ENCODE measurements at regions not wholly inside any gene's neighbourhood (a gene's known extent, or its start where the extent isn't known, plus 50 kb on each side); places are given as distances from the start of the nearest gene placed in this dataset.

DNA sequence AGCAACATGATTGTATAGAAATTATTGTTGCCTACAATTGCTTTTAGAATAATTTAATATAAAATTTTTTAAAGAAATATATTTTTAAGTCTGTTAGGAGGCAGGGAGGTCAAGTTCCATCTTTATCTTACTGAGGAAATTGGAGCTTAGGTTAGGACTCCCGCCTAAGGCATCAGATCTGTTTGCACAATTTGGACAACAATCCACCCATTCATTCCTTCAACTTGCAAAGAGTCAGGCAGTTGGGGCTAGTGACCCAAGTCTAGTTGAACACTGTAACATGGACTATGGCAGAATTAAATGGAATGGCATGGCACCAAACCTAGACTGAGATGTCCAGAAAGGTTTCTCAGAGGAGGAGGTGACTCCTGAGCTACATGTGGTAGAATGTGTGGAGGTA lies 149.4 kb upstream of the SETMAR start:
- Histone ChIP-seq H3K79me2 (ENCODE audit: insufficient read depth) (no peaks in the 10 kb centered on the region), H3K9me3 (no peaks in the 10 kb centered on the region), H3K9ac (no peak overlapping the region), H3K9me2 (no peaks in the 10 kb centered on the region), H3K4me3 (ENCODE audit: low read depth in 2 of 2, low read length in 1 of 2) (no peak overlapping the region), H2AFZ (ENCODE audit: low read depth) (no peak overlapping the region), H3K4me2 (no peak overlapping the region), H4K20me1 (ENCODE audit: insufficient read depth) (no peaks in the 10 kb centered on the region), H3K4me1 (ENCODE audit: control insufficient read depth in 1 of 2, insufficient read depth in 2 of 2, low read depth in 1 of 2, low read length in 1 of 2) (no peaks in the 10 kb centered on the region), H3K27me3 (ENCODE audit: insufficient read depth) (no peaks in the 10 kb centered on the region), H3F3A (replicated peaks; ENCODE audit: insufficient read depth) (no peaks in the 10 kb centered on the region), H3K36me3 (replicated peaks in 1 of 2; ENCODE audit: control insufficient read depth in 1 of 2, insufficient read depth in 2 of 2, low read length in 1 of 2) (no peaks in the 10 kb centered on the region), H3K27ac (ENCODE audit: low read depth in 2 of 2, low read length in 1 of 2) (no peak overlapping the region)
- POLR2A ChIA-PET, result no interaction called here
- no peak for DNase-seq
- WGBS (ENCODE audit: low lambda C conversion rate), result 0% methylated on average over 1 of the region's 1 CpG
- CTCF ChIA-PET, result no interaction called here
- TF ChIP-seq CHD2 (IDR thresholded peaks at IDR 0.05; ENCODE audit: low read length, partially characterized antibody) (no peak), YY1 (IDR thresholded peaks at IDR 0.05; ENCODE audit: low read depth) (no peak), NRF1 (IDR thresholded peaks at IDR 0.05; ENCODE audit: low read depth, low read length) (no peak), TEAD4 (IDR thresholded peaks at IDR 0.05; ENCODE audit: borderline replicate concordance, insufficient read depth) (no peak), RAD21 (IDR thresholded peaks at IDR 0.05; ENCODE audit: low read length) (no peak), FOXJ3 (CRISPR knock-in tag; IDR thresholded peaks at IDR 0.05) (no peak), MXI1 (IDR thresholded peaks at IDR 0.05; ENCODE audit: low read depth, low read length) (no peak), MEF2A (IDR thresholded peaks at IDR 0.05; ENCODE audit: borderline replicate concordance, low read depth) (no peak), EP300 (IDR thresholded peaks at IDR 0.05; ENCODE audit: borderline replicate concordance in 1 of 2, low read depth in 1 of 2, low read length in 1 of 2) (no peak), SIN3A (IDR thresholded peaks at IDR 0.05; ENCODE audit: borderline replicate concordance, low read depth, low read length) (no peak), RFX5 (IDR thresholded peaks at IDR 0.05; ENCODE audit: low read length) (no peak)
- TF ChIP-seq, protein P1, sequence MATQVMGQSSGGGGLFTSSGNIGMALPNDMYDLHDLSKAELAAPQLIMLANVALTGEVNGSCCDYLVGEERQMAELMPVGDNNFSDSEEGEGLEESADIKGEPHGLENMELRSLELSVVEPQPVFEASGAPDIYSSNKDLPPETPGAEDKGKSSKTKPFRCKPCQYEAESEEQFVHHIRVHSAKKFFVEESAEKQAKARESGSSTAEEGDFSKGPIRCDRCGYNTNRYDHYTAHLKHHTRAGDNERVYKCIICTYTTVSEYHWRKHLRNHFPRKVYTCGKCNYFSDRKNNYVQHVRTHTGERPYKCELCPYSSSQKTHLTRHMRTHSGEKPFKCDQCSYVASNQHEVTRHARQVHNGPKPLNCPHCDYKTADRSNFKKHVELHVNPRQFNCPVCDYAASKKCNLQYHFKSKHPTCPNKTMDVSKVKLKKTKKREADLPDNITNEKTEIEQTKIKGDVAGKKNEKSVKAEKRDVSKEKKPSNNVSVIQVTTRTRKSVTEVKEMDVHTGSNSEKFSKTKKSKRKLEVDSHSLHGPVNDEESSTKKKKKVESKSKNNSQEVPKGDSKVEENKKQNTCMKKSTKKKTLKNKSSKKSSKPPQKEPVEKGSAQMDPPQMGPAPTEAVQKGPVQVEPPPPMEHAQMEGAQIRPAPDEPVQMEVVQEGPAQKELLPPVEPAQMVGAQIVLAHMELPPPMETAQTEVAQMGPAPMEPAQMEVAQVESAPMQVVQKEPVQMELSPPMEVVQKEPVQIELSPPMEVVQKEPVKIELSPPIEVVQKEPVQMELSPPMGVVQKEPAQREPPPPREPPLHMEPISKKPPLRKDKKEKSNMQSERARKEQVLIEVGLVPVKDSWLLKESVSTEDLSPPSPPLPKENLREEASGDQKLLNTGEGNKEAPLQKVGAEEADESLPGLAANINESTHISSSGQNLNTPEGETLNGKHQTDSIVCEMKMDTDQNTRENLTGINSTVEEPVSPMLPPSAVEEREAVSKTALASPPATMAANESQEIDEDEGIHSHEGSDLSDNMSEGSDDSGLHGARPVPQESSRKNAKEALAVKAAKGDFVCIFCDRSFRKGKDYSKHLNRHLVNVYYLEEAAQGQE (IDR thresholded peaks at IDR 0.05; ENCODE audit: low read depth, low read length), result no peak
- TF ChIP-seq, protein P2, sequence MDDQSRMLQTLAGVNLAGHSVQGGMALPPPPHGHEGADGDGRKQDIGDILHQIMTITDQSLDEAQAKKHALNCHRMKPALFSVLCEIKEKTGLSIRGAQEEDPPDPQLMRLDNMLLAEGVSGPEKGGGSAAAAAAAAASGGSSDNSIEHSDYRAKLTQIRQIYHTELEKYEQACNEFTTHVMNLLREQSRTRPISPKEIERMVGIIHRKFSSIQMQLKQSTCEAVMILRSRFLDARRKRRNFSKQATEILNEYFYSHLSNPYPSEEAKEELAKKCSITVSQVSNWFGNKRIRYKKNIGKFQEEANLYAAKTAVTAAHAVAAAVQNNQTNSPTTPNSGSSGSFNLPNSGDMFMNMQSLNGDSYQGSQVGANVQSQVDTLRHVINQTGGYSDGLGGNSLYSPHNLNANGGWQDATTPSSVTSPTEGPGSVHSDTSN (IDR thresholded peaks at IDR 0.05), result no peak

DNA sequence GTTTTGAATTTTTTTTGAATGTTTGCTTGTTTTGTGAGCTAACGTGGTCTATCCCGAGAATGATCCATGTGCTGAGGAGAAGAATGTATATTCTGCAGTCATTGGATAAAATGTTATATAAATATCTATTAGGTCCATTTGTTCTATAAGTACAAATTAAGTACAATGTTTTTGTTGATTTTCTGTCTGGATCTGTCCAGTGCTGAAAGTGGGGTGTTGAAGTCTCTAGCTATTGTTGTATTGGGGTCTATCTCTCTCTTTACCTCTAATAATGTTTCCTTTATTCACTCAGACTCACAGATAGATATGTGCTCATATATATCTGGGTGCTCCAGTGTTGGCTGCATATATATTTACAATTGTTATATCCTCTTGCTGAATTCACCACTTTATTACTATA lies 144.8 kb upstream of the SETMAR start:
- POLR2A ChIA-PET, result no interaction called here
- H3K4me3 ChIP-seq (ENCODE audit: low read depth in 2 of 2, low read length in 1 of 2), result no peak overlapping the region
- CTCF ChIA-PET, result no interaction called here
- no peaks in the 10 kb centered on the region for H3K36me3 ChIP-seq (replicated peaks in 1 of 2; ENCODE audit: control insufficient read depth in 1 of 2, insufficient read depth in 2 of 2, low read length in 1 of 2)
- H3K4me2 ChIP-seq, result no peak overlapping the region
- no peak for DNase-seq
- no peak overlapping the region for H3K27ac ChIP-seq (ENCODE audit: low read depth in 2 of 2, low read length in 1 of 2)
- no peak overlapping the region for H2AFZ ChIP-seq (ENCODE audit: low read depth)
- no peak overlapping the region for H3K9ac ChIP-seq
- H3K9me3 ChIP-seq, result no peaks in the 10 kb centered on the region
- H3K9me2 ChIP-seq, result no peaks in the 10 kb centered on the region
- H3F3A ChIP-seq (replicated peaks; ENCODE audit: insufficient read depth), result no peaks in the 10 kb centered on the region
- WGBS (ENCODE audit: low lambda C conversion rate), result 5% methylated on average over 2 of the region's 2 CpGs
- no peaks in the 10 kb centered on the region for H4K20me1 ChIP-seq (ENCODE audit: insufficient read depth)
- no peaks in the 10 kb centered on the region for H3K27me3 ChIP-seq (ENCODE audit: insufficient read depth)
- H3K4me1 ChIP-seq (ENCODE audit: control insufficient read depth in 1 of 2, insufficient read depth in 2 of 2, low read depth in 1 of 2, low read length in 1 of 2), result no peaks in the 10 kb centered on the region
- H3K79me2 ChIP-seq (ENCODE audit: insufficient read depth), result no peaks in the 10 kb centered on the region
- TF ChIP-seq EZH2phosphoT487 (IDR thresholded peaks at IDR 0.05; ENCODE audit: borderline replicate concordance, low read depth), result no peak
- TF ChIP-seq RFX5 (IDR thresholded peaks at IDR 0.05; ENCODE audit: low read length), result no peak
- no peak for TF ChIP-seq GATA2 (CRISPR knock-in tag; IDR thresholded peaks at IDR 0.05)
- TF ChIP-seq, protein P3, sequence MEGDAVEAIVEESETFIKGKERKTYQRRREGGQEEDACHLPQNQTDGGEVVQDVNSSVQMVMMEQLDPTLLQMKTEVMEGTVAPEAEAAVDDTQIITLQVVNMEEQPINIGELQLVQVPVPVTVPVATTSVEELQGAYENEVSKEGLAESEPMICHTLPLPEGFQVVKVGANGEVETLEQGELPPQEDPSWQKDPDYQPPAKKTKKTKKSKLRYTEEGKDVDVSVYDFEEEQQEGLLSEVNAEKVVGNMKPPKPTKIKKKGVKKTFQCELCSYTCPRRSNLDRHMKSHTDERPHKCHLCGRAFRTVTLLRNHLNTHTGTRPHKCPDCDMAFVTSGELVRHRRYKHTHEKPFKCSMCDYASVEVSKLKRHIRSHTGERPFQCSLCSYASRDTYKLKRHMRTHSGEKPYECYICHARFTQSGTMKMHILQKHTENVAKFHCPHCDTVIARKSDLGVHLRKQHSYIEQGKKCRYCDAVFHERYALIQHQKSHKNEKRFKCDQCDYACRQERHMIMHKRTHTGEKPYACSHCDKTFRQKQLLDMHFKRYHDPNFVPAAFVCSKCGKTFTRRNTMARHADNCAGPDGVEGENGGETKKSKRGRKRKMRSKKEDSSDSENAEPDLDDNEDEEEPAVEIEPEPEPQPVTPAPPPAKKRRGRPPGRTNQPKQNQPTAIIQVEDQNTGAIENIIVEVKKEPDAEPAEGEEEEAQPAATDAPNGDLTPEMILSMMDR (IDR thresholded peaks at IDR 0.05), result no peak
- TF ChIP-seq, protein P1 (IDR thresholded peaks at IDR 0.05; ENCODE audit: low read depth, low read length), result no peak
- no peak for TF ChIP-seq JUND (IDR thresholded peaks at IDR 0.05)
